IMR-90 (cell line): ENCODE measurements at regions not wholly inside any gene's neighbourhood (a gene's known extent, or its start where the extent isn't known, plus 50 kb on each side); places are given as distances from the start of the nearest gene placed in this dataset.

ENCODE experiments used
- ATAC-seq: fragments of 200-7000 bp; cut with Tn5 transposase; 2 replicates; pipeline ENCODE4 v1.9.1; 2020; ENCODE audit warnings: low read depth, mild to moderate bottlenecking, moderate library complexity
- BruUV-seq: library from RNA; stranded (reverse); fragments of 400-500 nt; replicated peaks from 2 replicates; lab custom pipeline; 2021; lab: Mats Ljungman, UMichigan
- CTCF ChIA-PET: fragments of 300-600 bp; formaldehyde crosslinking; extraction: SDS; loops from one replicate; lab custom pipeline; 2021; ENCODE audit warnings: antibody characterized with exemption; lab: Yijun Ruan, JAX
- POLR2A ChIA-PET: fragments of 300-600 bp; sonication (Branson Sonifier 250); formaldehyde crosslinking; loops from one replicate; lab custom pipeline; 2022; ENCODE audit warnings: antibody characterized with exemption; ENCODE audit not compliant: unreplicated experiment; lab: Charles Lee
- DNase-seq: peaks from one replicate; pipeline ENCODE4 v3.0.0; 2013
- H2AFZ ChIP-seq: replicated peaks from 2 replicates; pipeline ENCODE3; 2013; ENCODE audit warnings: low read length, mild to moderate bottlenecking; ENCODE audit not compliant: poor library complexity
- H2AK5ac ChIP-seq: 2 replicates; pipeline ENCODE4 v1.6.1; 2013; ENCODE audit warnings: low read depth, low read length, inconsistent platforms
- H2AK9ac ChIP-seq: replicated peaks from 2 replicates; pipeline ENCODE3; 2013; ENCODE audit warnings: mild to moderate bottlenecking, low read depth, low read length, moderate library complexity; ENCODE audit not compliant: poor library complexity
- H2BK120ac ChIP-seq: 2 replicates; pipeline ENCODE4 v1.6.1; 2013; ENCODE audit warnings: low read depth, low read length, inconsistent platforms
- H2BK15ac ChIP-seq: 3 replicates; pipeline ENCODE4 v1.6.1; 2013; ENCODE audit warnings: low read depth, low read length, inconsistent platforms
- H2BK20ac ChIP-seq: 2 replicates; pipeline ENCODE4 v1.6.1; 2013; ENCODE audit warnings: low read depth, mild to moderate bottlenecking, inconsistent platforms, low read length, moderate library complexity
- H2BK5ac ChIP-seq: 2 replicates; pipeline ENCODE4 v1.6.1; 2013; ENCODE audit warnings: mild to moderate bottlenecking, low read depth, low read length, inconsistent platforms; ENCODE audit not compliant: poor library complexity, severe bottlenecking
- H3K14ac ChIP-seq: replicated peaks from 2 replicates; pipeline ENCODE4 v1.6.1; 2013; ENCODE audit warnings: low read depth, low read length, inconsistent platforms
- H3K18ac ChIP-seq: 2 replicates; pipeline ENCODE4 v1.6.1; 2013; ENCODE audit warnings: low read depth, low read length, control low read depth
- H3K23ac ChIP-seq: 2 replicates; pipeline ENCODE4 v1.6.1; 2013; ENCODE audit warnings: low read depth, low read length, inconsistent platforms
- H3K27ac ChIP-seq: 2 replicates; pipeline ENCODE4 v1.5.1; 2013; ENCODE audit warnings: mild to moderate bottlenecking, control low read depth, low read length; ENCODE audit not compliant: insufficient read depth
- H3K27me3 ChIP-seq: 2 replicates; pipeline ENCODE4 v1.6.1; 2013; ENCODE audit warnings: low read length; ENCODE audit not compliant: control insufficient read depth, insufficient read depth
- H3K36me3 ChIP-seq: 2 replicates; pipeline ENCODE4 v1.6.1; 2013; ENCODE audit warnings: low read length, mixed read lengths; ENCODE audit not compliant: control insufficient read depth, insufficient read depth
- H3K4ac ChIP-seq: 2 replicates; pipeline ENCODE4 v1.6.1; 2013; ENCODE audit warnings: low read depth, low read length, inconsistent platforms
- H3K4me1 ChIP-seq: 2 replicates; pipeline ENCODE4 v1.6.1; 2013; ENCODE audit warnings: low read length, mixed read lengths; ENCODE audit not compliant: control insufficient read depth, insufficient read depth
- H3K4me2 ChIP-seq: 2 replicates; pipeline ENCODE4 v1.6.1; 2013; ENCODE audit warnings: low read depth, mild to moderate bottlenecking, control low read depth, low read length, moderate library complexity
- H3K4me3 ChIP-seq: 2 replicates; pipeline ENCODE4 v1.5.1; 2013; ENCODE audit warnings: low read depth, mild to moderate bottlenecking, control low read depth, low read length, moderate library complexity; ENCODE audit not compliant: insufficient read depth
- H3K56ac ChIP-seq: 2 replicates; pipeline ENCODE4 v1.6.1; 2013; ENCODE audit warnings: low read length, inconsistent platforms; ENCODE audit not compliant: insufficient read depth; ENCODE audit errors: extremely low read depth
- H3K79me1 ChIP-seq, 2 experiments: 2 replicates each; pipeline ENCODE4 v1.6.1; 2013; ENCODE audit warnings: low read length in 2 of 2, inconsistent platforms in 1 of 2, low read depth in 1 of 2
- H3K9ac ChIP-seq: 2 replicates; pipeline ENCODE4 v1.6.1; 2013; ENCODE audit warnings: low read depth, low read length, control low read depth
- H3K9me1 ChIP-seq: 2 replicates; pipeline ENCODE4 v1.6.1; 2013; ENCODE audit warnings: low read length, inconsistent platforms; ENCODE audit not compliant: insufficient read depth
- H3K9me3 ChIP-seq: 2 replicates; pipeline ENCODE4 v1.6.1; 2013; ENCODE audit warnings: low read length; ENCODE audit not compliant: control insufficient read depth, insufficient read depth
- H4K20me1 ChIP-seq: 2 replicates; pipeline ENCODE4 v1.6.1; 2013; ENCODE audit warnings: low read length, inconsistent platforms; ENCODE audit not compliant: insufficient read depth
- H4K5ac ChIP-seq: 2 replicates; pipeline ENCODE4 v1.6.1; 2013; ENCODE audit warnings: mild to moderate bottlenecking, low read depth, low read length, control low read depth
- H4K8ac ChIP-seq, 2 experiments: 2 replicates each; pipeline ENCODE4 v1.6.1; 2013; ENCODE audit warnings: low read depth in 2 of 2, low read length in 2 of 2, control low read depth in 1 of 2, inconsistent platforms in 1 of 2
- H4K91ac ChIP-seq: 2 replicates; pipeline ENCODE4 v1.6.1; 2013; ENCODE audit warnings: low read depth, low read length, inconsistent platforms; ENCODE audit not compliant: insufficient read depth
- CTCF ChIP-seq: conservative IDR thresholded peaks from 2 replicates; pipeline ENCODE4 v1.5.1; 2012; ENCODE audit warnings: mild to moderate bottlenecking, low read depth, low read length, improper control_type of control experiment
- ELK1 ChIP-seq: fragments of 150-350 bp; IDR thresholded peaks from 2 replicates; pipeline ENCODE4 v1.6.1; 2016; ENCODE audit warnings: low read depth, mild to moderate bottlenecking, low read length, moderate library complexity, borderline replicate concordance
- MAFK ChIP-seq: IDR thresholded peaks from 2 replicates; pipeline ENCODE4 v1.6.1; 2012; ENCODE audit warnings: low read depth, low read length, improper control_type of control experiment
- MAZ ChIP-seq: IDR thresholded peaks from 2 replicates; pipeline ENCODE4 v1.6.1; 2012; ENCODE audit warnings: low read depth, mild to moderate bottlenecking, low read length, improper control_type of control experiment, moderate library complexity, borderline replicate concordance
- NFE2L2 ChIP-seq: fragments of 150-350 bp; IDR thresholded peaks from 2 replicates; pipeline ENCODE4 v1.6.1; 2016; ENCODE audit warnings: low read depth, mild to moderate bottlenecking, low read length
- RCOR1 ChIP-seq: IDR thresholded peaks from 2 replicates; pipeline ENCODE4 v1.6.1; 2012; ENCODE audit warnings: mild to moderate bottlenecking, low read length, improper control_type of control experiment; ENCODE audit not compliant: insufficient replicate concordance
- RFX5 ChIP-seq: IDR thresholded peaks from 2 replicates; pipeline ENCODE4 v1.8.0; 2012; ENCODE audit warnings: low read depth, mild to moderate bottlenecking, low read length, moderate library complexity
- USF2 ChIP-seq: fragments of 150-350 bp; IDR thresholded peaks from 2 replicates; pipeline ENCODE4 v1.6.1; 2017; ENCODE audit warnings: mild to moderate bottlenecking, antibody characterized with exemption, low read length, low read depth
- WGBS, 2 experiments: methylation state at CpG; one replicate each; pipeline versions ENCODE4 v1.1.5 to v1.1.7; 2013; ENCODE audit warnings: missing lambda C conversion rate in 2 of 2; ENCODE audit not compliant: insufficient read length in 1 of 2; ENCODE audit errors: extremely low coverage in 2 of 2; 5-methylcytosine and 5-hydroxymethylcytosine counted together
- dilution Hi-C: fragments of 300-500 bp; cut with HindIII; formaldehyde crosslinking; loops from one replicate; pipeline ENCODE4 v1.14.3; 2018; ENCODE audit warnings: low sequenced_read_pairs; ENCODE audit not compliant: unreplicated experiment
- in situ Hi-C: fragments of 300-500 bp; cut with MboI; formaldehyde crosslinking; loops from 3 replicates; pipeline ENCODE4 v1.14.3; 2019; ENCODE audit warnings: low sequenced_read_pairs, inconsistent platforms, mixed read lengths
- intact Hi-C: fragments of 100-400 bp; cut with micrococcal nuclease; formaldehyde crosslinking; loops from 2 replicates; pipeline ENCODE4 v1.10.0; 2022

- Histone ChIP-seq H3K27me3 (no peaks in the 10 kb centered on the region), H2AK9ac (no peak overlapping the region), H2AK5ac (no peak overlapping the region), H4K20me1 (no peaks in the 10 kb centered on the region), H3K9ac (no peak overlapping the region), H3K79me1 (no peaks in the 10 kb centered on the region), H2AFZ (peak overlapping the region; percentile 11), H2BK15ac (no peak overlapping the region), H2BK5ac (no peak overlapping the region), H3K27ac (no peak overlapping the region), H3K4me2 (no peak overlapping the region), H3K4ac (no peak overlapping the region), H3K9me3 (peaks cover 51% of the 10 kb centered on the region), H3K56ac (no peak overlapping the region), H4K5ac (no peak overlapping the region), H4K8ac (no peak overlapping the region), H3K4me1 (no peaks in the 10 kb centered on the region), H4K91ac (no peak overlapping the region), H3K18ac (no peak overlapping the region), H3K9me1 (no peaks in the 10 kb centered on the region), H3K23ac (no peak overlapping the region), H3K4me3 (no peak overlapping the region), H3K36me3 (no peaks in the 10 kb centered on the region), H2BK20ac (no peak overlapping the region), H3K14ac (no peak overlapping the region), H2BK120ac (no peak overlapping the region)
- no peak for TF ChIP-seq MAZ
- no peak for TF ChIP-seq MAFK
- no peak for TF ChIP-seq CTCF
- TF ChIP-seq USF2, result no peak
- TF ChIP-seq ELK1, result no peak
- no peak for TF ChIP-seq NFE2L2
- no peak for TF ChIP-seq RCOR1
- no peak for TF ChIP-seq RFX5
- in situ Hi-C loops (no loop called here), dilution Hi-C loops (no loop called here), intact Hi-C loops (no loop called here)
- WGBS, 2 experiments, result 76% methylated on average over 3 of the region's 11 CpGs; no CpG with 5 or more reads in 1 of the 2 experiments
- ChIA-PET CTCF (no interaction called here), POLR2A (no interaction called here)
- no peak for ATAC-seq
- BruUV-seq, result no TSS peak
- no peak for DNase-seq
These were observed 163.5 kb upstream of the TCERG1L start for GRCh38 chr10:131475043-131475442.
